Uterus (tissue), 2 donors: ENCODE measurements at regions not wholly inside any gene's neighbourhood (a gene's known extent, or its start where the extent isn't known, plus 50 kb on each side); places are given as distances from the start of the nearest gene placed in this dataset.

Experiments
- POLR2A ChIP-seq, 2 donors: fragments of 450-650 bp; IDR thresholded peaks; one replicate each; pipeline ENCODE4 v1.6.1; 2016; ENCODE audit warnings: antibody characterized with exemption in 2 of 2, mild to moderate bottlenecking in 1 of 2, moderate library complexity in 1 of 2
- TF ChIP-seq, protein P1 (sequence below), 4 experiments: fragments of 200-600 bp in 2 of 4; fragments of 450-650 bp in 2 of 4; sonication (generic) in 2 of 4; IDR thresholded peaks; one replicate each; pipeline ENCODE4 v1.5.1; 2016 to 2019; ENCODE audit warnings: antibody characterized with exemption in 4 of 4, mild to moderate bottlenecking in 2 of 4, moderate library complexity in 1 of 4

DNA sequence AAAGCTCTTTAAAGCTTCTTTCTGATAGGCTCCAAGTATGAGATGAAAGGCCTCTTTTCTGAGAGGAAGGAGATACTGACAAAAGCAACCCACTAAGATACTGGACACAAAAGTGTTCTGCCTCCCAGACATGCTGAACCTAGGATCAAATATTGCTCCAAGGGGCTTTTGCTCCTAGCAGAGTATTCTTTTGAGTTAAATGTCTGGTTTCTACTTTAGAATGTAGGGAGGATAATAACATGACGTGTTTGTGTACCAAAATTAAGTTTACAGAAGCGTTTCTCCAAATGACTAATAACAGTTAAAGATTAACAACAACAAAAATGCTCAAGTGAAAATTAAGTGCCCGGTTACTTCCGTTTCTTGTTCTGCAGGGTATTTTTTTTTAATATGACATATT is 2293.3 kb upstream of the C9orf72 start:
- TF ChIP-seq, protein P1, sequence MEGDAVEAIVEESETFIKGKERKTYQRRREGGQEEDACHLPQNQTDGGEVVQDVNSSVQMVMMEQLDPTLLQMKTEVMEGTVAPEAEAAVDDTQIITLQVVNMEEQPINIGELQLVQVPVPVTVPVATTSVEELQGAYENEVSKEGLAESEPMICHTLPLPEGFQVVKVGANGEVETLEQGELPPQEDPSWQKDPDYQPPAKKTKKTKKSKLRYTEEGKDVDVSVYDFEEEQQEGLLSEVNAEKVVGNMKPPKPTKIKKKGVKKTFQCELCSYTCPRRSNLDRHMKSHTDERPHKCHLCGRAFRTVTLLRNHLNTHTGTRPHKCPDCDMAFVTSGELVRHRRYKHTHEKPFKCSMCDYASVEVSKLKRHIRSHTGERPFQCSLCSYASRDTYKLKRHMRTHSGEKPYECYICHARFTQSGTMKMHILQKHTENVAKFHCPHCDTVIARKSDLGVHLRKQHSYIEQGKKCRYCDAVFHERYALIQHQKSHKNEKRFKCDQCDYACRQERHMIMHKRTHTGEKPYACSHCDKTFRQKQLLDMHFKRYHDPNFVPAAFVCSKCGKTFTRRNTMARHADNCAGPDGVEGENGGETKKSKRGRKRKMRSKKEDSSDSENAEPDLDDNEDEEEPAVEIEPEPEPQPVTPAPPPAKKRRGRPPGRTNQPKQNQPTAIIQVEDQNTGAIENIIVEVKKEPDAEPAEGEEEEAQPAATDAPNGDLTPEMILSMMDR (IDR thresholded peaks at IDR 0.05) = no peak
- TF ChIP-seq POLR2A (IDR thresholded peaks at IDR 0.05) = no peak
